OCI-LY3 (cell line): ENCODE measurements at regions not wholly inside any gene's neighbourhood (a gene's known extent, or its start where the extent isn't known, plus 50 kb on each side); places are given as distances from the start of the nearest gene placed in this dataset.

Experiments used
- EZH2phosphoT487 ChIP-seq: fragments of 200-600 bp; shearing (Covaris generic); IDR thresholded peaks from 2 replicates; pipeline ENCODE4 v1.6.1; 2018; ENCODE audit warnings: antibody characterized with exemption, mixed run types, low read depth
- TF ChIP-seq, protein P1 (sequence below): fragments of 200-600, 300-600 bp; sonication (generic); IDR thresholded peaks from 2 replicates; pipeline ENCODE4 v1.5.1; 2014; ENCODE audit warnings: antibody characterized with exemption, low read length, low read depth

DNA sequence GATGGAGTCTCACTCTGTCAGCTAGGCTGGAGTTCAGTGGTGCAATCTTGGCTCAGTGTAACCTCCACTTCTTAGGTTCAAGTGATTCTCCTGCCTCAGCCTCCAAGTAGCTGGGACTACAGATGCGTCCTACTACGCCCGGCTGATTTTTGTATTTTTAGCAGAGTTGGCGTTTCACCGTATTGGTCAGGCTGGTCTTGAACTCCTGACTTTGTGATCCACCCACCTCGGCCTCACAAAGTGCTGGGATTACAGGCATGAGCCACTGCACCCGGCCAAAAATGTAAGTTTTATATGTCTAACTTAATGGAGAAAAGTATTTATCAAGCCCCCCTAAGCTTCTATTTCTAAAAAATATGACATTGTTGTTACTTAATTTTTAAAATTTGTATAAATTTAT, 98.2 kb upstream of the RIOK2 start:
- TF ChIP-seq, protein P1, sequence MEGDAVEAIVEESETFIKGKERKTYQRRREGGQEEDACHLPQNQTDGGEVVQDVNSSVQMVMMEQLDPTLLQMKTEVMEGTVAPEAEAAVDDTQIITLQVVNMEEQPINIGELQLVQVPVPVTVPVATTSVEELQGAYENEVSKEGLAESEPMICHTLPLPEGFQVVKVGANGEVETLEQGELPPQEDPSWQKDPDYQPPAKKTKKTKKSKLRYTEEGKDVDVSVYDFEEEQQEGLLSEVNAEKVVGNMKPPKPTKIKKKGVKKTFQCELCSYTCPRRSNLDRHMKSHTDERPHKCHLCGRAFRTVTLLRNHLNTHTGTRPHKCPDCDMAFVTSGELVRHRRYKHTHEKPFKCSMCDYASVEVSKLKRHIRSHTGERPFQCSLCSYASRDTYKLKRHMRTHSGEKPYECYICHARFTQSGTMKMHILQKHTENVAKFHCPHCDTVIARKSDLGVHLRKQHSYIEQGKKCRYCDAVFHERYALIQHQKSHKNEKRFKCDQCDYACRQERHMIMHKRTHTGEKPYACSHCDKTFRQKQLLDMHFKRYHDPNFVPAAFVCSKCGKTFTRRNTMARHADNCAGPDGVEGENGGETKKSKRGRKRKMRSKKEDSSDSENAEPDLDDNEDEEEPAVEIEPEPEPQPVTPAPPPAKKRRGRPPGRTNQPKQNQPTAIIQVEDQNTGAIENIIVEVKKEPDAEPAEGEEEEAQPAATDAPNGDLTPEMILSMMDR = no peak
- no peak for TF ChIP-seq EZH2phosphoT487
